ELR (cell line): ENCODE measurements at regions not wholly inside any gene's neighbourhood (a gene's known extent, or its start where the extent isn't known, plus 50 kb on each side); places are given as distances from the start of the nearest gene placed in this dataset.
"Not testable (repeated sequence)": the region's sequence is repeated elsewhere in the genome, so short reads cannot be mapped to it uniquely, and the experiment has no call there.

ENCODE experiments used
- DNase-seq: peaks from one replicate; pipeline ENCODE4 v3.0.0-alpha.2; 2015; ENCODE audit warnings: low read depth

- peak; percentile 93 for DNase-seq
Measured at GRCh38 chr4:29708473-29708872, 1011.7 kb upstream of the PCDH7 start.

GRCh38 chr4:29710519-29710918, 1009.6 kb upstream of the PCDH7 start:
- DNase-seq = no peak

GRCh38 chr4:29711226-29711625, 1008.9 kb upstream of the PCDH7 start:
- DNase-seq = peak; percentile 66

GRCh38 chr4:29717287-29718057, 1002.7 kb upstream of the PCDH7 start:
- peak; percentile 78 for DNase-seq

- no peak for DNase-seq
Measured at GRCh38 chr4:29718136-29718535, 1002.0 kb upstream of the PCDH7 start.

- DNase-seq = no peak
Measured at GRCh38 chr4:29722253-29722652, 997.9 kb upstream of the PCDH7 start.

GRCh38 chr4:29726938-29727337, 993.2 kb upstream of the PCDH7 start:
- no peak for DNase-seq

GRCh38 chr4:29734343-29735213, 985.6 kb upstream of the PCDH7 start:
- DNase-seq = no peak

- no peak for DNase-seq
Measured at GRCh38 chr4:29756966-29757365, 963.2 kb upstream of the PCDH7 start.

- DNase-seq = no peak
Measured at GRCh38 chr4:29762151-29762550, 958.0 kb upstream of the PCDH7 start.

- DNase-seq = peak; percentile 23
Measured at GRCh38 chr4:29770627-29771026, 949.5 kb upstream of the PCDH7 start.

- not testable (repeated sequence) for DNase-seq
Measured at GRCh38 chr4:29788123-29788522, 932.0 kb upstream of the PCDH7 start.

- DNase-seq = peak; percentile 47
Measured at GRCh38 chr4:29805245-29805644, 914.9 kb upstream of the PCDH7 start.

- no peak for DNase-seq
Measured at GRCh38 chr4:29805916-29806480, 914.2 kb upstream of the PCDH7 start.

- no peak for DNase-seq
Measured at GRCh38 chr4:29817961-29818360, 902.2 kb upstream of the PCDH7 start.

GRCh38 chr4:29829067-29829466, 891.1 kb upstream of the PCDH7 start:
- DNase-seq = no peak

GRCh38 chr4:29852537-29852936, 867.6 kb upstream of the PCDH7 start:
- DNase-seq = no peak

GRCh38 chr4:29853833-29854232, 866.3 kb upstream of the PCDH7 start:
- no peak for DNase-seq

GRCh38 chr4:29861307-29861706, 858.9 kb upstream of the PCDH7 start:
- DNase-seq = peak; percentile 18

GRCh38 chr4:29867412-29867811, 852.8 kb upstream of the PCDH7 start:
- DNase-seq = no peak

- peak; percentile 59 for DNase-seq
Measured at GRCh38 chr4:29900336-29900735, 819.8 kb upstream of the PCDH7 start.

GRCh38 chr4:29908276-29908675, 811.9 kb upstream of the PCDH7 start:
- DNase-seq = peak; percentile 13

- peak; percentile 7 for DNase-seq
Measured at GRCh38 chr4:29927895-29928294, 792.3 kb upstream of the PCDH7 start.
